HEK293T (cell line): ENCODE measurements at regions not wholly inside any gene's neighbourhood (a gene's known extent, or its start where the extent isn't known, plus 50 kb on each side); places are given as distances from the start of the nearest gene placed in this dataset.

Experiments
- CTCF ChIA-PET: fragments of 350-600 bp; formaldehyde crosslinking; extraction: SDS; loops from one replicate; lab custom pipeline; 2021; ENCODE audit warnings: antibody characterized with exemption, inconsistent platforms; lab: Yijun Ruan, JAX
- POLR2A ChIA-PET: fragments of 350-600 bp; formaldehyde crosslinking; extraction: SDS; loops from one replicate; lab custom pipeline; 2020; ENCODE audit warnings: antibody characterized with exemption, inconsistent platforms; lab: Yijun Ruan, JAX
- DNase-seq: peaks from one replicate; pipeline ENCODE4 v3.0.0; 2012; ENCODE audit warnings: mixed read lengths; ENCODE audit errors: extremely low spot score
- ARNT ChIP-seq: fragments of 450-650 bp; IDR thresholded peaks from 2 replicates; pipeline ENCODE4 v1.6.1; 2017; ENCODE audit warnings: mild to moderate bottlenecking
- BHLHE40 ChIP-seq: fragments of 450-650 bp; IDR thresholded peaks from 2 replicates; pipeline ENCODE4 v1.6.1; 2016; ENCODE audit warnings: mild to moderate bottlenecking, moderate library complexity, borderline replicate concordance
- CTBP1 ChIP-seq: fragments of 450-650 bp; IDR thresholded peaks from 2 replicates; pipeline ENCODE4 v1.6.1; 2016; ENCODE audit warnings: borderline replicate concordance
- ELF4 ChIP-seq: fragments of 450-650 bp; IDR thresholded peaks from 2 replicates; pipeline ENCODE4 v1.6.1; 2017; ENCODE audit warnings: antibody characterized with exemption
- FOXA1 ChIP-seq: fragments of 450-650 bp; IDR thresholded peaks from 2 replicates; pipeline ENCODE4 v1.6.1; 2016; ENCODE audit warnings: mild to moderate bottlenecking
- FOXK2 ChIP-seq: fragments of 450-650 bp; IDR thresholded peaks from 2 replicates; pipeline ENCODE4 v1.6.1; 2016; ENCODE audit warnings: mild to moderate bottlenecking
- FOXM1 ChIP-seq: fragments of 450-650 bp; IDR thresholded peaks from 2 replicates; pipeline ENCODE4 v1.6.1; 2017; ENCODE audit warnings: mild to moderate bottlenecking, borderline replicate concordance
- HDGF ChIP-seq: fragments of 450-650 bp; IDR thresholded peaks from 2 replicates; pipeline ENCODE4 v1.6.1; 2017; ENCODE audit warnings: antibody characterized with exemption, borderline replicate concordance
- L3MBTL2 ChIP-seq: fragments of 450-650 bp; conservative IDR thresholded peaks from 2 replicates; pipeline ENCODE4 v1.6.1; 2016; ENCODE audit warnings: mild to moderate bottlenecking
- LEF1 ChIP-seq: fragments of 450-650 bp; IDR thresholded peaks from 2 replicates; pipeline ENCODE4 v1.6.1; 2017; ENCODE audit warnings: mild to moderate bottlenecking, borderline replicate concordance
- NFRKB ChIP-seq: fragments of 450-650 bp; IDR thresholded peaks from 2 replicates; pipeline ENCODE4 v1.6.1; 2016; ENCODE audit warnings: mild to moderate bottlenecking, moderate library complexity
- SP1 ChIP-seq: fragments of 450-650 bp; IDR thresholded peaks from 2 replicates; pipeline ENCODE4 v1.6.1; 2017
- SUZ12 ChIP-seq: fragments of 450-650 bp; IDR thresholded peaks from 2 replicates; pipeline ENCODE4 v1.6.1; 2016; ENCODE audit warnings: mild to moderate bottlenecking
- TARDBP ChIP-seq: fragments of 450-650 bp; IDR thresholded peaks from 2 replicates; pipeline ENCODE4 v1.6.1; 2016
- ZNF384 ChIP-seq: fragments of 450-650 bp; IDR thresholded peaks from 2 replicates; pipeline ENCODE4 v1.6.1; 2016
- TF ChIP-seq, protein P1 (sequence below): fragments of 450-650 bp; IDR thresholded peaks from 2 replicates; pipeline ENCODE4 v1.6.1; 2016

DNA sequence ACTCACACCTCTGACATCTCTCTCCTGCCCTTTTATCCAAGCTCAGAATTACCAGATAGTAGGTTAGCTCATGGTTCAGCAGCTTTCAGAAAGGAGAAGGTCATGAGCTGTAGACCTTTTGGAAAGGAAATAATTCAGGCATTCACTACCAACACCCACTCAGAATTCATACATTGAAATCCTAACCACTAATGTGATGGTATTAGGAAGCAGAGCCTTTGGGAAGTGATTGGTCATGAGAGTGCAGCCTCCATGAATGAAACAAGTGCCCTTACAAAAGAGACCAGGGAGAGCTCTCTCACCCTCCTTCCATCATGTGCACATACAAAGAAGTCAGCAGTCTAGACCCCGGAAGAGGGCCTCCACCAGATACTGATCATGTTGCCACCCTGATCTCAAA is 315.8 kb upstream of the CCDC54 start:
- no peak for DNase-seq
- POLR2A ChIA-PET: no interaction called here
- CTCF ChIA-PET: no interaction called here
- TF ChIP-seq FOXK2: no peak
- no peak for TF ChIP-seq ELF4
- TF ChIP-seq SUZ12: no peak
- TF ChIP-seq FOXA1: no peak
- TF ChIP-seq, protein P1, sequence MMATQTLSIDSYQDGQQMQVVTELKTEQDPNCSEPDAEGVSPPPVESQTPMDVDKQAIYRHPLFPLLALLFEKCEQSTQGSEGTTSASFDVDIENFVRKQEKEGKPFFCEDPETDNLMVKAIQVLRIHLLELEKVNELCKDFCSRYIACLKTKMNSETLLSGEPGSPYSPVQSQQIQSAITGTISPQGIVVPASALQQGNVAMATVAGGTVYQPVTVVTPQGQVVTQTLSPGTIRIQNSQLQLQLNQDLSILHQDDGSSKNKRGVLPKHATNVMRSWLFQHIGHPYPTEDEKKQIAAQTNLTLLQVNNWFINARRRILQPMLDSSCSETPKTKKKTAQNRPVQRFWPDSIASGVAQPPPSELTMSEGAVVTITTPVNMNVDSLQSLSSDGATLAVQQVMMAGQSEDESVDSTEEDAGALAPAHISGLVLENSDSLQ: no peak
- TF ChIP-seq BHLHE40: no peak
- TF ChIP-seq FOXM1: no peak
- TF ChIP-seq LEF1: no peak
- no peak for TF ChIP-seq L3MBTL2
- TF ChIP-seq SP1: no peak
- TF ChIP-seq CTBP1: no peak
- no peak for TF ChIP-seq HDGF
- TF ChIP-seq ZNF384: no peak
- no peak for TF ChIP-seq NFRKB
- no peak for TF ChIP-seq TARDBP
- no peak for TF ChIP-seq ARNT

DNA sequence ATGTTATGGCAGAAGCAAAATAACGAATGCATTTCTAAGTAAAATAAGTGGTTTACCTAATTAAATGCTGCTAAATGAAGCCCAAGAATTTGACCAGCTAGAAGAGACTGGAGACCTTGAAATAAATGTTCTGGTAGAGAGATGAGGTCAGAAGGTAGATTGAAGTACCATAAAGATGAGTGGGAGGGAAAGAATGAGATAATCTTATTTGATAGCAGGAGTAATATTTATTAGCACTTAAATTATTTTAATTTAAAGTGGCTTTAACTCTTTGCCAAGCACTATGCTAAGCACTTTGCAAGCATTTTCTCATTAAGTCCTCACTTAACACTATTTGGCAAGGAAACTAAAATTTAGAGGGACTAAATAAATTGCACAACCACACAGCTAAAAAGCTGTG is 314.9 kb upstream of the CCDC54 start:
- TF ChIP-seq FOXM1 (no peak), CTBP1 (no peak), HDGF (no peak), ZNF384 (no peak), LEF1 (no peak), BHLHE40 (no peak), SP1 (no peak), L3MBTL2 (no peak), FOXK2 (no peak), ELF4 (no peak), FOXA1 (no peak), NFRKB (no peak), SUZ12 (no peak), TARDBP (no peak), ARNT (no peak)
- TF ChIP-seq, protein P1: no peak
- ChIA-PET CTCF (no interaction called here), POLR2A (no interaction called here)

DNA sequence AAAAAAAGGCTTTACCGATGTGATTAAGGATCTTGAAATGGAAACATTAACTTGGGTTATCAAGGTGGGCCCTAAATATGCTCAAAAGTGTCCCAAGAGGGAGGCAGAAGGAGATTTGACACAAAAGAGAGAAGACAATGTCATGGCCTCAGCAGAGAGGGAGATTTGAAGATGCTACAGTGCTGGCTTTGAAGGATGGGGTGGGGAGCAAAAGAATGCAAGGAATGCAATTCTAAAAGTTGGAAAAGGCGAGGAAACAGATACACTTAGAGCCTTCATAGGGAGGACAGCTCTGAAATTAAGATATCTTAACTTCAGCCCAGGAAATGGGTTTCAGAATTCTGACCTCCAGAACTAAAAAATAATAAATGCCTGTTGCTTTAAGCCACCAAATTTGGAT is 314.5 kb upstream of the CCDC54 start:
- CTCF ChIA-PET: no interaction called here

More for the DNA sequence above, 314.9 kb upstream of the CCDC54 start:
- no peak for DNase-seq

DNA sequence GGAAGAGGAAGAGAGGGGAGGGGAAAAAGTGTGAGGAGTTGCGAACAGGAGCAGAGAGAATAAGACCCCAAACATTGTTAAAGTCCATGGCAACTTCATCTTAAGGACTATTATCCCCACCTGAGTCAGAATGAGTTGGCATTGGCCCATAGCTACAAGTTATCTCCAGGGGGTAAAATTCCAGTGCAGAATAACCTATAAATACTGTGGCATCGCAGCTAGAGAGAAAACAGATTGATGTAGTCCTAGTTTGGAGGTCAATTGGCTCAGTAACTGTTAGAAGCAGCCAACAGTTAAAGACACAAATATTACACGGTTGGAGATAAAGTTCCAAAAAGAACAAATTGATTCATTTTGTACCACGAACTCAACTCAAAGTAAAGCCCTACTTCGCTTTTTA is 313.9 kb upstream of the CCDC54 start:
- POLR2A ChIA-PET: no interaction called here
- no peak for DNase-seq
- CTCF ChIA-PET: no interaction called here

More for the DNA sequence above, 314.5 kb upstream of the CCDC54 start:
- TF ChIP-seq TARDBP (no peak), HDGF (no peak), FOXA1 (no peak), ARNT (no peak), BHLHE40 (no peak), ZNF384 (no peak), CTBP1 (no peak), FOXM1 (no peak), SP1 (no peak), FOXK2 (no peak), L3MBTL2 (no peak), NFRKB (no peak), SUZ12 (no peak)
- TF ChIP-seq, protein P1: no peak
- DNase-seq: no peak
- POLR2A ChIA-PET: no interaction called here

DNA sequence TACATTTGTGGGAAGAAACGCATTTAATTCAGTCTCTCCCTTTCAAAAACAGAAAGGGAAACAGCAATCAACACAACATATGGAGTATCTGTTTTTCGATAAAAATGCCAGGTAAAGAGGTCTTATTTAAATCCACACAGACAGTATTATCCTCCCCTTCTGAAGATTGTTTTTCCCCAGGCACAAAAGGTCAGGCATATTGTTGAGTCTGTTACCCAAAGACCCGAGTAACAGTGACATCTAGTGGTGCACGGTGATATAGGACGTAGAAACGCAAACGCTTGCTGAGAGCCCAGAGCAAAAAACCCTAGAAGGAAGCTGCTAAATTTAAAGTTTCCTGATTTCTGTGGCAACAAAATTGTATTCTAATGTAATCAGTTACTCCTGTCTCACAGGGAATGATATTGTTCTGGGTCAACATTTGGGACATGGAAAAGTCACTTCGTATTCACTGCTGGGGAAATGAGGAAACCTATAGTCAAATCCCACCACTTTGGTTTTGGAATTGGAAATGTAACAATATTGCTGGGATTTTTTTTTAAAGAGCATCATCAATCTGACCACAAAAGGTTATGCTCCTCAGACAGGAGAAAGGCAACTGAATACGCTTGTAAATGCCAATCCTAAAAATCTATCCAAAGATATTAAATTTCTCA is 312.7 kb upstream of the CCDC54 start:
- POLR2A ChIA-PET: no interaction called here
- TF ChIP-seq FOXM1 (no peak), SP1 (no peak), HDGF (no peak), SUZ12 (no peak), ARNT (no peak), LEF1 (no peak), FOXK2 (no peak), CTBP1 (no peak), L3MBTL2 (no peak), ZNF384 (no peak), FOXA1 (no peak), TARDBP (no peak), ELF4 (no peak), BHLHE40 (no peak), NFRKB (no peak)
- TF ChIP-seq, protein P1: no peak
- CTCF ChIA-PET: interaction anchor here (0.8 to 1.3 kb wide), 5 partner anchors 8 to 438 kb away, joined by 3 to 4 read pairs (median 3); no protein-coding TSS in a partner anchor
- DNase-seq: peak; percentile 72

More for the DNA sequence above, 313.9 kb upstream of the CCDC54 start:
- TF ChIP-seq HDGF (no peak), FOXM1 (no peak), NFRKB (no peak), ZNF384 (no peak), CTBP1 (no peak)
